SKM-1 (cell line): ENCODE measurements at regions not wholly inside any gene's neighbourhood (a gene's known extent, or its start where the extent isn't known, plus 50 kb on each side); places are given as distances from the start of the nearest gene placed in this dataset.

Experiments
- DNase-seq: peaks from one replicate; lab custom pipeline; 2025; ENCODE audit not compliant: unreplicated experiment; lab: John Stamatoyannopoulos, UW

- no peak for DNase-seq
Measured at GRCh38 chr13:67318860-67319259, 88.7 kb upstream of the PCDH9 start.

DNA sequence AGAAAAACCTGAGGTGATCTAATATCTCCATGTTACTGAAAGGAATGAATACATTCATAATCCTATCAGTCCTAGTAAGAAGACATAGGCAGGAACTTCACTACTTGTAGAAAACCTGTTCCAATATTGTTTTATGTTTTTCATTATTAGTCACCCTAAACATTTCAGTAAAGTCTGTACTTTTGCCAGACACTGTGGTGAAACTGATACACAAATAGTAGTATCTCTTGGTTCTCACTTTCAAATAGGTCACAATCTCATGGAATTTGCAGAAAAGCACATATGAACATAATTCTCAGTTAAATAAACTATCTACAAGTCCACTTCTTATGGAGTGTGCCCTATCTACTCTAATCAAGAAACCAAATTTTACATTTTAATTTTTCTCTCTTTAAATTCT lies 88.3 kb upstream of the PCDH9 start:
- DNase-seq, result no peak

DNA sequence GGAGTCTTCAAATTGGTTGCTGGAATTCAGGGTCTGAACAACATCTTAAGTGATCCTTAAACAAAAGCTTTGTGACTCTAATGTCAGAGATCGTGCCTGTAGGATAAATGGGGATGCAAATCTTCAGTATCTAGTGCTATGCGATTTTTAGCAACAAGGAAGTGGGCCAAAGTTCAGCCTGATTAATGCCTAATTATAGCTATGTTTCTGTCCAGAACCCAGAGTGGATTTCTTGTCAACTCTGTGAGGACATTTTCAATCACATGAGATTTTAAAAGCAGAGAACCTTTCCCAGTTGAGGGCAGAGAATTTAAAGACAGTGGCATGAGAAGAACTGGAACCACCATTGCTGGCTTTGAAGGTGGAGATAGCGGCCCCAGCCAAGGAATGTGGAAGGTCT lies 84.3 kb upstream of the PCDH9 start:
- no peak for DNase-seq

GRCh38 chr13:67308004-67308772 lies 78.1 kb upstream of the PCDH9 start:
- no peak for DNase-seq

GRCh38 chr13:67306742-67307141 lies 76.6 kb upstream of the PCDH9 start:
- DNase-seq, result no peak

DNA sequence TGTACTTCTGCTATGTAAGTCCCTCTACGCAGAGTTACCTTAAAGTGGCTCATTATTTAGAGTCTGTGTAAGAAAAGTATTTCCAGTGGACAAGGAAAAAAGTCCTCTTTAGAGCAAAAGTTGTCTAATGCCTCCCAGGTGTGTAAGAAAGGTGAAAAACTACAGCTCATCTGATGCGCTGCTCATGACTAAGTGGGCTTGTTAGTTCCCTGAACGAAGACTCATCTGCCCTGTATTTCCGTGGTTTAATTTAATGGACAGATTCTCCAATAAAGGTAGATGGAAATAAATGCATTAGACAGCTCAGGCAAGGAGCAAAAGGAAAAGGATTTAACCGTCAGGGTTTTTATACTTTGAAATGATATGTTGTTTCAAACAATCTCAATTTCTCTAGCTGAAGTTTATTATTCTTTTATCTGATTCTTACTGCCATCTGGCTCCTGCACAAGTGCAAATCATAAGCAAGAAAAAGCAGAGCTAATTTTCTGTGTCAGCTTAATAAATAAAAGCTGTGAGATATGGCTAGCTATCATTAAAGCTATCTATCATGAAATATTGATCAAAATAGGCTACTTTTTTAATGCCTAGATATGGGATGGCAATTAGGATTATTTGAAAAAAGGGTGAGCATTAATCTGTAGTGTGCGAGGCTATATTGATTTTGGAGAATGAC lies 73.7 kb upstream of the PCDH9 start:
- DNase-seq, result no peak

- DNase-seq, result no peak
Measured at GRCh38 chr13:67299751-67300150, 69.6 kb upstream of the PCDH9 start.

- DNase-seq, result no peak
Measured at GRCh38 chr13:67299072-67299635, 69.0 kb upstream of the PCDH9 start.

DNA sequence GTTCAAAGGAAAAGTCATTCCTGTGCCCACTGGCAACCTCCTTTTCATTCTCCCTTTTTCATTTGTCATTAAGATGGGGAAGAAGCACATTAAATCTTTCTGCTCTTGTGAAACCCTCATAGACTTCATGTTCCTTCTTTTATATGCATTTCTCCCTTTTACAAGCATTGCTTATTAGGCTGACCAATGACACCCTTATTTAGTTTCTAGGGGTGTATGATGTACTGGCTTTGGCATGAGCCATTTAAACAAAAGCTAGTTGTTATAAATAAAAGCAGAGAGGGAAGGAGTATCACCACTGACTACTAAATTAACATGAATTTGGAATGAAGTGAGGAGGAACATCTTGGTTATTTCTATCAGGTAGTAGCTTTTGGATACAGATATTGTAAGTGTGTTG lies 68.2 kb upstream of the PCDH9 start:
- no peak for DNase-seq

DNA sequence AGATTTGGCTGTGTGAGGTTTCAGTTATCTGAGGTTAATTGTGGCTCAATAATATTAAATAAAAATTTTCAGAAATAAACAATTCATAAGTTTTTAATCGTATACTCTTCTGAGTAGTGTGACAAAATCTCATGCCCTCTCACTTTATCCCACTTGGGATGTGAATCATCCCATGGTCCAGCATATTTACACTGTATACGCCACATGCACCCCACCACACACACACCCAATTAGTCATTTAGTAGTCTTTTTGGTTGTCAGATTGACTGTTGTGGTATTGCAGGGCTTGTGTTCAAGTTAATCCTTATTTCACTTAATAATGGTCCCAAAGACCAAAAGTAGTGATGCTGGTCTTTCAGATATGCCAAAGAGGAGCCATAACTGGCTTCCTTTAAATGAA lies 66.4 kb upstream of the PCDH9 start:
- DNase-seq, result no peak

GRCh38 chr13:67292886-67293285 lies 62.8 kb upstream of the PCDH9 start:
- no peak for DNase-seq

- DNase-seq, result no peak
Measured at GRCh38 chr13:67285611-67286010, 55.5 kb upstream of the PCDH9 start.

- no peak for DNase-seq
Measured at GRCh38 chr13:67283637-67284036, 53.5 kb upstream of the PCDH9 start.

DNA sequence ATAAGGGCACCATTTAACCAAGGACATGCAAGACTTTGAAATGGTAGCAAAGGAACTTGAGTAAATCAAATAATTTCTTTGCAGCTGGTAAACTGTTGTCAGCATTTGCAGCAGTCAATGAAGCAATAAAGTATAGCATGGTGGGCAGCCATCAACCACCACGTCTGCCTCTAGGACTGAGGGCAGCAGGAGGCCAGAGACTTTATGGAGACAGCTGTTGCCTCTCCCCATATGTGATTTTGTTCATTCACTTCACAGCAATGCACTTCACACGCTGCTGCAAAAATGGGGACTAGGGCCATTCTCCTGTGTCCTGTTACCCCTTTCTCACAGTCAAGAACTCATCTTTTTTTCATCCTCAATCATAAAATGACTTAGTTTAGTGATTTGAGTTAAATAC lies 51.3 kb upstream of the PCDH9 start:
- no peak for DNase-seq
